PC-9 (cell line): ENCODE measurements at regions not wholly inside any gene's neighbourhood (a gene's known extent, or its start where the extent isn't known, plus 50 kb on each side); places are given as distances from the start of the nearest gene placed in this dataset.

Experiments used
- CTCF ChIP-seq: fragments of 200-600 bp; sonication (generic); conservative IDR thresholded peaks from 2 replicates; pipeline ENCODE4 v1.6.1; 2017; ENCODE audit warnings: mixed run types, antibody characterized with exemption, mild to moderate bottlenecking, moderate library complexity
- EZH2 ChIP-seq: fragments of 200-600 bp; sonication (generic); IDR thresholded peaks from 2 replicates; pipeline ENCODE4 v1.8.0; 2017; ENCODE audit warnings: antibody characterized with exemption, low read depth

GRCh38 chr11:25247336-25247735 lies 750.5 kb downstream of the LUZP2 start:
- TF ChIP-seq CTCF (no peak), EZH2 (no peak)
